ENCODE measurements at regions not wholly inside any gene's neighbourhood (a gene's known extent, or its start where the extent isn't known, plus 50 kb on each side); places are given as distances from the start of the nearest gene placed in this dataset.
"Not testable (repeated sequence)": the region's sequence is repeated elsewhere in the genome, so short reads cannot be mapped to it uniquely, and the experiment has no call there.

- no peak for DNase-seq
Observed at GRCh38 chr18:62442391-62442790, 80.4 kb upstream of the ZCCHC2 start.

GRCh38 chr18:62445386-62445917 lies 77.4 kb upstream of the ZCCHC2 start:
- peak; percentile 80 for DNase-seq

GRCh38 chr18:62446511-62446910 lies 76.3 kb upstream of the ZCCHC2 start:
- DNase-seq, result no peak

- DNase-seq, result no peak
Observed at GRCh38 chr18:62447652-62448051, 75.2 kb upstream of the ZCCHC2 start.

GRCh38 chr18:62448426-62448825 lies 74.4 kb upstream of the ZCCHC2 start:
- DNase-seq, result no peak

DNA sequence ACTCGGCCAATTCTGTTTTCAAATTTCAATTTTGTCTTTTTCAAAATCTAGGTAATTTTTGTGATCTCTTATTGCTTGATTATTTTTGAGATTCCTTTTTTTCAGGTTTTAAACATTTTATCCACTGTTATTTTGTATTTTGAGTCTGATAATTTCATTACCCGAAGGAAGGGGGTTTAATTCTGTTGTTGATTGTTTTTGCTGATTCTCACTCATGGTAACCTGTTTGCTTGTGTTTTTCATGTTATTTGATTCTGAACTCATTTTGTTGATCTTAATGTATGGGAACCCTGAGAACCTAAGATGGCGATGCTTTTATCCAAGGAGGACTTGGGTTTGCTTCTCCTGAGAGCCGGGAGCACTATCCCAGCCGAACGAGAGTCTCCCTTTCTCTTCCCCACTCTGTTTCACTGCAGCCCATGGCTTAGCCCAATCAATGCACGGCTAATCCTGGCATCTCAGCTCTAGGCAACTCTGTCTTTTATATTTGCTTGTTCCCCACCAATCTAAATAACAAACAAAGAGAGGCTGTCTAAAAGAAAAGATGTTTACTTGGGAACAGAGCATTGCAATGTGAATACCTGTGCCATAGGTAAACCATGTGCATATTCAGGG lies 73.2 kb upstream of the ZCCHC2 start:
- no peak for DNase-seq

DNA sequence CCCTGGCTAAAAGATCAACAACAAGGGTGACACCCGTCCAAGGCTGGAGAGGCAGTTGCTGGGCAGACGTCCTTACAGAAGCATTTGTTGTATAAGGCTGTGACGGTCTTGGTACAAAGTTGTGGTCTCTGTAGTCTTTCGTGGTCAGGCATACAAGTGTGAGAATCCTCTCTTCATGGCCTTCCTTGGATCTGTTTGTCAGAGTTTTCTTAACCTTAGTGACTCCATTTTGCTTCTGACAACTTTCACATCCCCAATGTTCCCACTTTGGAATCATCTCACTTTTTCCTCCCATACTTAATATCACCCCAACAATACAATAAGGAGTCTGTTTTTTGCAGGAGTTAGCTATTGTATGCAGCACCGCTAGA lies 72.7 kb upstream of the ZCCHC2 start:
- DNase-seq, result no peak

GRCh38 chr18:62450546-62451410 lies 72.0 kb upstream of the ZCCHC2 start:
- DNase-seq, result no peak

GRCh38 chr18:62452280-62452831 lies 70.5 kb upstream of the ZCCHC2 start:
- DNase-seq, result no peak

- no peak for DNase-seq
Observed at GRCh38 chr18:62453864-62454263, 69.0 kb upstream of the ZCCHC2 start.

- no peak for DNase-seq
Observed at GRCh38 chr18:62454527-62454926, 68.3 kb upstream of the ZCCHC2 start.

DNA sequence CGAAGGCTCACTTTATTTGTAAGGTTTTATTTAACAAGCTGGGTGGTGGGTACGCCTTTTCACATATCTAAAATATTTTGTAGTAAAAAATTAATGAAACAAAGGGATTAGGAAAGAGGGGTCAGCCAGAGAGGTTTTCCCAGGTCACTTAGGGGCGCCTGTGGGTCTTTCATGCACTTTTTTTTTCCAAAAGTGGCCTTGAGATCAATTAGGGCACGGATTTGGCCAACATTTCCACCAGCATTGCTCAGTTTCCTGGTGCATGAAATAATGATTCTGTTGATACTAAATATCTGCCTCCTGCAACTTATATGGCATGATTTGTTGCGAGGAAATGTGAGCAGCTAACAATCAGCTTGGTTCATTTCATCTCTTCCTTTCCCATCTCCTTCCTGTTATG lies 67.6 kb upstream of the ZCCHC2 start:
- DNase-seq, result no peak

- no peak for DNase-seq
Observed at GRCh38 chr18:62457877-62458276, 64.9 kb upstream of the ZCCHC2 start.

DNA sequence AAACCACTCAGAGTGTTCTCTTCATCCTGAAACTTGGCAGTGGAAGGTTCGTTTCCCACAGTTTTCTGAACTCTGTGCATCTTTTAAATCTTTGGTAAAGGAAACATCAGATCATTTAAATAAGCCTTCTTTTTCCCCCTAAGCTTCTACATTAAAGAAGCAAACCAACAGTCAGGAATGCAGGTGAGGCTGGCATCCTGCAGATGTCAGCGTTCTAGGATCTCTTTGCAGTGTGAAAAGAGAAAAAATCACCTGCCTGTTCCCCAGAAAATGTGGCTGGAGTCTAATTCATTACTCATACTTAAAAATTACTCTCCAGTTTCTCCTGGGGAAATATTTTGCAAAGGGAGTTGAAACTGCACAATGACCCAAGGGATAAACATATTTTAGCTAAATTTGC lies 64.5 kb upstream of the ZCCHC2 start:
- DNase-seq, result no peak

DNA sequence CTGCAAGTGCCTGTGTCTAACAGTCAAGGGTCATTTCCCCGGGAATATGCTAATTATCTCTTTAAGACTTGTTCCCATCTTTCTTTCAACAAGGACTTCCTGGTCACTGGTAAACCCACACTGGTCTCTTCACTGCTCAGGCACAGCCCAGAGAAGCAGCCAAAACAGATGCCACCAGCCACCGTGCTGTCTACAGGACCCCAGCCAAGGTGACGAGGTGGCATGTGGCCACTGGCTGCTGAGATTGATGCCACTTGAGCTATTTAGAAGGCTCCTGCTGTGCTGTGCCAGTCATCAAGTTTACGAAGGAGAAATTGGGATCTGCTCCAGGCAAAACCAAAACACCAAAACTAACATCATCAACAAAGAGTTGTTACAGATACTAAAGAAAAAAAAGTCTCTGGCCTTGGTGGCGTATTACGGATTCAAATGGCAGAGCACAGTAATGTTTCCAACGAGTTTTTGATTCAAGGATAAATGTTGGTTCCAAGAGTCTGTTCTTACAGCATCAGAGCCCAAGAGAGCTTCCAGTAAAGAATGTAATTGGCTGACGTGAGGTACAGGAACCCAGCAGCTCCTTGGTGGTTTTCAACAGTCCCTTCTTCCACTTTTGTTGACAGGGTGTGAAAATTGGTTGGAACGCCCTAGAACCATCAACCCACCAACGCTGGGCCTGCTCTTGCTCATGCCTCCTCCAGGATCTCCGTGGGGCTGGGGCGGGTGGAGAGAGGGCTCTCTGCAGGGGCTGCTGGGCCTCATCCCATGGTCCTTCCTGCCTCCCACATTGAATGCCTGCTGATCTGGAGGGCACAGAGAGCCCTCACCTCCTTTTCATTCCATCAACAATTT lies 63.7 kb upstream of the ZCCHC2 start:
- DNase-seq, result no peak

DNA sequence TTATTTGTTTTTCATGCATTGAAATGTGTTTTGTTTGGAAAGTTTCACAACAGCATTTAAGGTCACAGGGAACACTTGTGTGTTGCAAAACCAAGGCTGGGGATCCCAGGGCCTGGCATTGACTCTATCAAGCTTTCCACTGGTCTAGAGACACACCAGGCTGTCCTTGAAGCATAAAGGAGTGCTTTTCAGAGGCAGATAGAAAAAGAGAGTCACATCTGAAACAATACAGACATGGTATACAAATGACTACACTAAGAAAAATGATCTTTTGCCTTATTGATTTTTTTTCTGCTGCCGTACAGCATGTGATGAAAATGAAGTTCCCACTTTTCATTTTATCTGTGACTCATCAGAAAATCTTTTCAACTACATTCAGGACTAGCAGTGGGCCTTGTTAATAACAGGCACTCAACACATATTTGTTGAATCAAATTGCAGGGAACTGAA lies 61.9 kb upstream of the ZCCHC2 start:
- DNase-seq, result peak; percentile 64

- DNase-seq, result no peak
Observed at GRCh38 chr18:62461591-62461990, 61.2 kb upstream of the ZCCHC2 start.

GRCh38 chr18:62464266-62464665 lies 58.6 kb upstream of the ZCCHC2 start:
- no peak for DNase-seq

DNA sequence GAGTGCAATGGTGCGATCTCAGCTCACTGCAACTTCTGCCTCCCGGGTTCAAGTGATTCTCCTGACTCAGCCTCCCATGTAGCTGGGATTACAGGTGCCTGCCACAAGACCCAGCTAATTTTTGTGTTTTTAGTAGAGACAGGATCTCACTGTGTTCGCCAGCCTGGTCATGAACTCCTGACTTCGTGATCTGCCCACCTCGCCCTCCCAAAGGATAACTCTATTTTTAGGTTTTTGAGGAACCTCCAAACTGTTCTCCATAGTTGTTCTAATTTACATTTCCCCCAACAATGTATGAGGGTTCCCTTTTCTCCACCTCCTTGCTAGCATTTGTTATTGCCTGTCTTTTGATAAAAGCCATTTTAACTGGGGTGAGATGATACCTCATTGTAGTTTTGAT lies 53.7 kb upstream of the ZCCHC2 start:
- DNase-seq, result not testable (repeated sequence)
